Renal pelvis (tissue), 1 donor: ENCODE measurements at regions not wholly inside any gene's neighbourhood (a gene's known extent, or its start where the extent isn't known, plus 50 kb on each side); places are given as distances from the start of the nearest gene placed in this dataset.
"Not testable (repeated sequence)": the region's sequence is repeated elsewhere in the genome, so short reads cannot be mapped to it uniquely, and the experiment has no call there.

Experiments
- DNase-seq: peaks from one replicate; pipeline ENCODE4 v3.0.0-alpha.2; 2013

DNA sequence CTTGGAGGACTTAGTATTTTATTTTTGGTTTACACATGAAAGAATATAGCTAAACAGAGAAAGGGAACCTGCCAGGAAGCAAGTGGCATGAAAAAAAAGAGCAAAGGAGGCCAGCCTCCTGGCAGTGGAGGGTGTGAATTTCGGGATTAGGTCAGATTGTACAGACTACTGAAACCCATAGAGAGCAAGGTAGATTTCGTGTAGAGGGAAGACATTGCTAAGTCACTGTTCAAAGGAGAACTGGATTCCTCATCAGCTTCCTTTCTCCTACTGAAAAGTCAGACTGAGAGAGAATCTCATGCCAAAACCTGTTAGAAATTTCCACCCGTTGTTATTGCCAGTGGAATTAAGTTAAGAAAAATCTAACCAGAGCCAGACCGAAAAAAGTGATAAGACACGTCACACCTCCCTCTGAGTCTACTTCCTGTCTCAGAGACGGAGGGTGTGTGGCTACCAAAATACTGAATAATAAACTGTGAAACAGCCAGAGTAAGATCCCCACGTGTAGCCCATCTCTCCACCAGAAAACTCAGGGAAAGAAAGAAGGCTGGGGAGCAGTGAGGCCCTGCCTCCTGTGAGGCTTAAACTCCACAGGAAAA, 118.8 kb downstream of the SKIDA1 start:
- no peak for DNase-seq

DNA sequence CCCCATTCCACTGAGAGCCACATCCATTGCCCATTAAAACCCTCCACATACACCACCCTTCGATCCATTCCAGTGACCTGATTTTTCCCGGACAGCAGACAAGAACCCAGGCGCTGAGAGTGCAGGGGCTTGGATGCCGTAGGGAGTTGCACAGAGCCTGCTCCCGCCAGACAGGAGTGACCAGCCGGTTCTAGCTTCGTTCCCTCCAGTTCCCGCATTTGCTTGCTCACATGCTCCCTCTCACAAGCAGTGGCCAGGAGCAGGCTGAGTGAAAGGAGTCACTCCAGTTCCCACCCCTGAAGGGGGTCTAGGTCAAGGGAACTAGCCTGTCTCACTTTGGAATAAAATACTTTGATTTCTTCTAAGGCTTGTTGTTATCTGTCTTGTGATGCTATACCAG, 119.5 kb downstream of the SKIDA1 start:
- DNase-seq, result no peak

DNA sequence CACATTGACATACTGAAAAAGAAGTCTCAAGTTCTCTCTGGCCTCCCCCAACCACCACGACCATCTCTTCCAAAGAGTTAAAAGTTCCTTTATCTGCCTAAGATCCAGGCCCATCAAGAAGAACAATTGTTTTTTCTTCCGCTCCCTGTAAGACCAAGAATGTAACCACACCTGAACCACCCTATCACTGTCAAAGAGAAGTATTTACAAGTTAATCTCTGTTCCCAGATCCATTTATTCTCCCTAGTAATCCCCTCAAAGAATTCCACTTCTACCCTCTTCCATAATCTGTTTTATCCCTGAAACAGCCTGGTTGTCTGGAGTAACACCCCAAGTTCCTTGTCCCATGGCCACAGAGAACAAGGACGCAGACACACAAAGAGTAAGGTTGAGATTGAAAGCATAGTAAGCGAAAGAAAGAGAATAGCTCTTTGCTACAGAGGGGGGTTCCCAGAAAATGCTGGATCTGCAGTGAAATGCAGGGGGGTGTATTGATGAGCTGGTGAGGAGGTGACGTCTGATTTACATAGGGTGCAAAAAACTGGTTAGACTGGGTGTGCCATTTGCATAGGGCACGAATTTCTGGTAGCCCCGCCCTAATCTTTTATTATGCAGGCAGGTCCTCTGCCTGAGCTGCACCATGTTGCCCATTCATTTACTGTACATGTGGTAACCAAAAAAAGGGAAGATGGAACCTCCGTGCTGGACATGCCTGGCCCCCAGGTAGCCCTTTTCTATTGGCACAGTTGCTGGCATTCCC, 122.0 kb downstream of the SKIDA1 start:
- no peak for DNase-seq

DNA sequence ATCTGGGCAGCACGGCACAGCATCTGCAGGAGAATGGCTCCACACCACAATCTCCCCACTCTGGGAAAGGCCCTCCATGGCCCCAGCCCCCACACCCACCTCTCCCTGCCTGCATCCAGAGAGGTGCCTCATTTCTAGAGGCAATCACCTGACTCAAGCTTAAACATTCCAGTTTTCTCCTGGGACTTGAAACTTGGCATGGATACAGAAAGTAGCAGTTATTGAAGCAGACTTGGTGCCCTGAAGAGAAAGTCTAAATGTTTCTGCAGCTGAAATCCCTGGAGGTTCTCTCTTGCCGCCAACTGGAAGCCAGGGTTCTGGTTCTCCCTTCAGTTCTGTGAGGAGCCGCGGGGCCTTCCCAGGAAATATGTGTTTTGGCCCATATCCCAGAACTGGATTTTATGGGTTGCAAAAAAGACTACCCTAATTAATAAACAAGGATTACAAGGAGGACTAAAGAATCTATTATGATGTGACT, 122.8 kb downstream of the SKIDA1 start:
- DNase-seq, result peak; percentile 31

DNA sequence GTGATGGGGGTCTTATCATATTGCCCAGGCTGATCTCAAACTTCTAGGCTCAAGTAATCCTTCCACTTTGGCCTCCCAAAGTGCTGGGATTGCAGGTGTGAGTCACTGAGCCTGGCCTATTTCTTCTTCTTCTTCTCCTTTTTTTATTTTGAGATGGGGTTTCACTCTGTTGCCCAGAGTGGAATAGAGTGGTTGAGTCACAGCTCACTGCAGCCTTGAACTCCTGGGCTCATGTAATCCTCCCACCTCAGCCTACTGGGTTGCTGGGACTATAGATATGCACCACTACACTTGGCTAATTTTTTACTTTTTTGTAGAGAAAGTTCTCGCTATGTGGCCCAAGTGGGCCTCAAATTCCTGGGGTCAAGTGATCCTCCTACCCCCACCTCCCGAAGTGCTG, 124.3 kb downstream of the SKIDA1 start:
- no peak for DNase-seq

DNA sequence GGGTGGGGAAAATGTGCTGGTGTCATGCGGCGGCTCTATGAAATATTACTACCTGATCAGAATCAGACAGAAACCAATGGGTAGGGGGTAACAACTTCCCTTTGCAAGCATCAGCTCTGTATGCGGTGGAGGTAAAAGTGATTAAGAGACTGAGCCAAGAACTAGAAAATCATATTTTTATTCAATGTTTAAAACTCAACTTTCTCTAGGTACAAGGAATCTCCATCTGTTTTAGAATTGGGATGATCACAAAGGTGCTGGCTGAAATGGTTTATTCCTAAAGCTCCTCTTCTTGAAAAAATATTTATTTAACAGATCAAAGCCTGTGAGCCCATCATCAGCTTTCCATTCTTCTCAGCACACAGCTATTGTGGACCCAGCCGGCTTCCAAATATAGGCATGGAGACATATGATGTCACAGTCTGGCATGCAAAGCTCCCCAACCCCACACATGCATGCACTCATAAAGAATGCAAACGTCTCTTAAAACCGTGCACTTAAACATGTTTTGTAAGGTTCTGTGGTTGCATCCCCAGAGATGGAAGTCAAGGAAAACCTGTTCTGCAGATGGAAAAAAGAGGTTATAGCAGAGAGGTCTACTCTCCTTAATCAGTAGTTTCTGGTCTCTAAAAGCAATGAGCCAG, 126.0 kb downstream of the SKIDA1 start:
- peak; percentile 77 for DNase-seq

DNA sequence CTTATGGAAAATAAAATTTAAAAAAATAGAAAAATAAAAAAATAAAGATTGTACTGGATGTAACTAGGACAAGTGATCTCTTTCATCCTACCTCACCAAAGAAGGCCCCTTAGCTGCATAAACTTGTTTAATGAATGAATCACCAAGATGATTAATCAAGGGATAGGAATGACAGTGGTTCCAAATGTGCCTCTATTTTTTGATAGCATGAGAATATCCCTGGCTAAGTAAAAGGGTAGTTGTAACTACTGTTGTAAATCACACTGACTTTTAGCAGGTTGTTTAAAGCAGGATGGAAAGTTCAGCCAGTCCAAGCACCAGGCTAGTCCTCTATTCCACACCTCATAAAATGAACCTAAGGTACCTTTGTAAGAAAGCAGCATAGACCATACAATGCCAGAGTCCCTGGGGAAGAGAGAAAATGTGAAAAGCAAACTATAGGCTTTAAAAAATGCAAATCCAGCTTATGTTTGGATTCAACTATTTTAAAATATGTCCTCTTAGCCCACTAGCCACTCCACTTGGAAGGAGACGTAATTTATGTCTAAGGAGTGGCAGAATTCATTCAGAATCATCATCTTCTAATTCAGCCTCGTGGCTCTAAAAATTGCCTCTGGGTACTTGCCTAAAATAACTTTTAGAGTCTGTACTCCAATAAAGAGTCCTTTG, 126.8 kb downstream of the SKIDA1 start:
- no peak for DNase-seq

DNA sequence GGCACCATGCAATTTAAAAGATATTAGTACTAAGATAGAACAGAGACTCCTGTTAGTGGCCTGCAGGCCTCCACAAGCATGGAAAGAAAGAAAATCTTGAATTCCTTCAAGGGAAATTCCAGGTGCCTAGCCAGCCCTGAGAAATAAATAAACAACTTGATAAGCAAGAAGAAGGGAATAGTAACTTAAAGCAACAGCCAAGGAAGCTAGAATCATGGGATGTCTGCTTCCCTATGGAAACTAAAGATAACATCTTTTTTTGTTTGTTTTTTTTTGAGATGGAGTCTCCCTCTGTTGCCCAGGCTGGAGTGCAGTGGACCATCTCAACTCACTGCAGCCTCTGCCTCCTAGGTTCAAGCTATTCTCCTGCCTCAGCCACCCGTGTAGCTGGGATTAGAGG, 128.6 kb downstream of the SKIDA1 start:
- no peak for DNase-seq

DNA sequence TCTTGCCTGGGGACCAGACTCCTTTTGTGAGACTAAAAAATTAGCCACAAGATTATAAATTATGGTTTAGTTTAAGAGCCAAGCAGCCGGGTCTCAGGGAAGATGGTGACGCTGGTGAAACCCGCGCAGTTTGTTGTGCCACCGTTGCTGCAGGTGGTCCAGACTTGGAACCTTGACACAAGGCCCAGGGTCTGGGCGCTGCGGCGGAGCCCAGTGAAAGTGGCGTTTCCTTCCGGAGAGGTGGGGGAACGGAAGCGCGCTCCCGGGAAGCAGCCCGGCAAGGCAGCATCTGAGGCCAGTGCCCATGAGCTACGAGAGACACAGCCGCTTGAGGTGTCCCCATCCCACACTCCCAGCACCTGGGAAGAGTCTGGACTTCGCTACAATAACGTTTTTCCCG, 131.6 kb downstream of the SKIDA1 start:
- DNase-seq, result no peak

DNA sequence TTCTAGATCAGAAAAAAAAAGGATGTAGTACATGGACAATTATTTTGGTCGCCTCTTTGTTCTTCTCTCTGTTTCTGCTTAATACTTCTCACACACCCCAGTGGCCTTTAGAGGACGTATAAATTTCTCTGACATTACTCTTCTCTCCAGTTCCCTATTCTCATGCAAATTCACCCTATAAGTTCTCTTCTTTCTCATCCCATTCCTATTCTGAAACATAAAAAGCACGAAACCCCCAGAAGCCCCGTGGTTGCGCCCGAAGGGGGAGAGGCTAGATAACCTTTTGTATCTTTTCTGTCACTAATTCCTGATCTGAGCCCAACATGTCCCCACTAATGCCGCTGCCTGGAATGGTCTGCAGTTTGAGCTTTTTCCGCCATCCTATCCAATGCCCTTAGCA, 136.9 kb downstream of the SKIDA1 start:
- DNase-seq, result no peak

DNA sequence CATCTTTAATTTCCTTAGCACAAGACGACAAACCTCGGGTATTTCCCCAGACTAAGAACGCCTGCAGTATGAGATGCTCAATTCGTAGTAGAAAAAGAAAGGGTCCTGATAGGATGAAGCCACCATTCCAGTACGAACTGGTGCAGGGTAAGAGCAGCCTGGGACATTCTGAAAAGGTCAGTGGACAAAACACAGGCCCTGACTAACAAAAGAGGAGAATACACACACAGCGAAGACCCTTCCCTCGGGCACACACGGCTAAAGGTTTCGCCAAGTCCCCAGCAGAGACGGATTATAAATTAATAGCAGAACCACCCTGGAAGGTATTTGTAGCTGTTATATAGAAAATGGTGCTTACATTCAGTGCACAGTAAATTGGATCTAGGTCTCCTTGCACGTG, 137.6 kb downstream of the SKIDA1 start:
- DNase-seq, result no peak

DNA sequence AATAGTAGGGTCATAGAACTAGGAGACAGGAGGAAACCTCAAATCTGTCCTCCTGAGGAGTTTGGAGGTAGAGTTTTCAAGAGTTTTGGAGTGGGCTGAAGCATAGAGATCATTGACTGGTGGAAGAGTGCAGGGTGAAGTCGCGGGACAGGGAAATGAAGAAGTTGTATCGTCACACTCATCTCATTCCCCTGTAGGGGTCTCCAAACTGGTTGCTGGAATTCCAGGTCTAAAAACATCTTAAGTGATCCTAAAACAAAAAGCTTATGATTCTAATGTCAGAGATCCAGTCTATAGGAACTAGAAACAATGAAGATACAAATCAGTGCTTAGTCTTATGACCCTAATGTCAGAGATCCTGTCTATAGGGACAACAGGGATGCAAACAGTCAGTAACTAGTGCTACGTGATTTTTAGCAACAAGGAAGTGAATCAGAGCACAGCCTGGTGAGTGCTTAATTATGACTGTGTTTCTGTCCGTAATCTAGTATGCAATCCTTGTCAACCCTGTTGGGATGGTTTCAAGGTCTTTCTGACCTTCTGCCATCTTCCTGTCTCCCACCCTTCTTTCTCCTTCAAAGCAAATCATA, 139.4 kb downstream of the SKIDA1 start:
- no peak for DNase-seq

DNA sequence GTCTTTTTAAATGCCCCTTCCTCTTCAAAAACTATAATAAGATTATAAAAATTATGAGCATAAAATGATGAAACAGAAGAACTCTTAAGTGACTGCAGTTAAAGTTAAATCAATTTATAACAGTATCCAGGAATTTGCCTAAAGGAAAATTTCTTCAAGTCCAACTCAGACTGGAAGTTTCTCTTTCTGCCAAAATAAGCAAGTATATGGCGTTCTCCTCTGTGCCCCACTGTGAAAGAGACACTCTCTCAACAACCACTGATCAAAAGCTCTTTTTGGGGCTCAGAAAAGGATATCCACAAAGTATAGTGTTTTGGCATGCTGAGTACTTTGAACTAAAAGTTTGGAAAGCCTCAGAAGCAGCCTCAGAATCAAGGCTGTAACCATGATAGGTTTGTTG, 139.9 kb downstream of the SKIDA1 start:
- DNase-seq, result no peak

DNA sequence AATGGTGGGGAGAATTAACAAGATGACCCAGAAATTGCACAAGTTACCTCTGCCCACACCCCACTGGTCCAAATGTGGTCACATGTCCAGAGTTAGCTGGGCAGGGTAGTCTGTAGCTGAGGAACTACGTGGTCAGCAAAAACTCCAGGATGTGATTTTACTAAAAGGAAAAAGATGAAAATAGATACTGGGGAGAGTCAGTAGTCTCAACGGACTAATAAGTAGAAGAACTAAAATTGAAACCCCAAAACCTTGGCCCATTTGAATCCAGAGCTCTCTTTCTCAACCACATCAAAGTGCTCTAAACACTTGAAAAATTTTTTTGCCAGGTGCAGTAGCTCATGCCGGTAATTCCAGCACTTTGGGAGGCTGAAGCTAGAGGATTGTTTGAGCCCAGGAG, 146.3 kb downstream of the SKIDA1 start:
- no peak for DNase-seq

DNA sequence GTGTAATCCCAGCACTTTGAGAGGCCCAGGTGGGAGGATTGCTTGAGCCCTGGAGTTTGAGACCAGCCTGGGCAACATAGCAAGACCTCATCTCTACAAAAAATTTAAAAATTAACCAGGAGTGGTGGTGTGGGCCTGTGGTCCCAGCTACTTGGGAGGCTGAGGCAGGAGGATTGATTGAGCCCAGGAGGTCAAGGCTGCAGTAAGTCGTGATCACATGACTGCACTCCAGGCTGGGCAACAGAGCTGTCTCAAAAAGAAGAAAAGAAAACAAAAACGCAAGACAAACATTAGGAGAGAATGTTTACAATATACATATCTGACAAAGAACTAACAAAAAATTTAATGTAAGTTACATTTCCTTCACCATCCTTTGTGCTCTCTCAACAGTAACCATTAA, 150.2 kb downstream of the SKIDA1 start:
- not testable (repeated sequence) for DNase-seq

DNA sequence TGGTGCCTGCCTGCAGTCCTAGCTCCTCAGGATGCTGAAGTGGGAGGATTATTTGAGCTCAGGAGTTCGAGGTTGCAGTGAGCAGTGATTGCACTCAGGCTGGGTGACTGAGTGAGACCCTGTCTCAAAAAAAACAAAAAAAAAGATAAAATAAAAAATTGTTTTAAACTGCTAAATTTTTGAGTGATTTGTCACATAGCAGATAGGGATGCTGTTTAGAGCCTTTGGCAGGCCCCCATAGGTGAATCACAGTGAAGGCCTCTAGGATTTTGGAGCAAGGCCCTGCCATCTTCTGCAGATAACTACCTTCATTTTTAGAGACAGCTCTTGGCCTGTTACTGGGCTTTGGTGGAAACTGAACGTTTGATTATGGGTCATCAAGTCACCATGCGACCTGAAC, 151.6 kb downstream of the SKIDA1 start:
- not testable (repeated sequence) for DNase-seq

DNA sequence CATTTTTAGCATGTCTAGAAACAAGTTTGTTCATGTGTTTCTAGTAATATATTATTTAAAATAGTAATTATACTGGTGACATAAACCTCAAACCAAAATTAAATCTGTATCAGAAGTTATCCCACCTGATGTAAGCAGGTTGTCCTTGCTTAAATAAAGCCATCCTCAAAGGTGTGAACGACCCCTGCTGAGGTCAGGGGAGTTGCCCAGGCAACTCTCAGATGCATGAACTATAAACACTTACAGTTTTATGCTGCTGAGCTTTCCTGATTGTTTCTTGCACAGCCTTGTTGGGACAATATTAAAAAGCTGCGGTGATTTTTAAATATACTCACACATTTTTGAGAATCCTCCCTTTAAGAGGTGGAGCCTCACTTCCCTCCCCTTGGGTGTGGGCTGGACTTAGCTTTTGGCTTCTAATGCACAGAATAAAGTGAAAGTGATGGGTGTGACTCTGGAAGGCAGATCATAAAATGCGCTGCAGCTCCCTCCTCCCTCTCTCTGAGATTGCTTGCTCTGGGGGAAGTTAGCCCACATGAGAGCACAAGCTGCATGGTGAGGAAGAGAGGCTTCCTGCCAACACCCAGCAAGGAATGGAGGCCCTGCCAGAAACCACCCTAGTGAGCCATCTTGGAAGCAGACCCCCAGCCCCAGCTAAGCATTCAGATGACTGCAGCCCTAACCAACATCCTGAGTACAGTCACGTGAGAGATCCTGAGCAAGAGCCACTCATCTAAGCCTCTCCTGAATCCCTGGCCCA, 152.7 kb downstream of the SKIDA1 start:
- peak; percentile 73 for DNase-seq

DNA sequence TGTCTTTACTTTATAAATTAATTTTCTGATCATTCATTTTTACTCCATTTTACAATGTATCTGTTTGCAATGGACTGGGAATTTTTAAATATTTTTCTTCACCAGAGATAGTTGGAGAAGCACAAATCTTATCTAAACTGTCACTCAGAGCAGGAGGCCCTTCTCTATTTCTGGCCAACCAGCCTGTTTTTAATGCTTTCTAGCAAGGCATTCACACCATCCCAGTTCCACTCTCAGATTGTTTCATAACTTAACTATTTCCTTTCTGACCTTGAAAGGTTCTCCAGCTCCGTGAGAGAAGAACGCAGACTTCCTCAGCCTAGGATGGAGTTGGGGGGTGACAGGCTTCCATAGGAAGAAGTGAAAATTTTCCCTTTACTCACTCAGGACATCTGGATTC, 155.8 kb downstream of the SKIDA1 start:
- no peak for DNase-seq

DNA sequence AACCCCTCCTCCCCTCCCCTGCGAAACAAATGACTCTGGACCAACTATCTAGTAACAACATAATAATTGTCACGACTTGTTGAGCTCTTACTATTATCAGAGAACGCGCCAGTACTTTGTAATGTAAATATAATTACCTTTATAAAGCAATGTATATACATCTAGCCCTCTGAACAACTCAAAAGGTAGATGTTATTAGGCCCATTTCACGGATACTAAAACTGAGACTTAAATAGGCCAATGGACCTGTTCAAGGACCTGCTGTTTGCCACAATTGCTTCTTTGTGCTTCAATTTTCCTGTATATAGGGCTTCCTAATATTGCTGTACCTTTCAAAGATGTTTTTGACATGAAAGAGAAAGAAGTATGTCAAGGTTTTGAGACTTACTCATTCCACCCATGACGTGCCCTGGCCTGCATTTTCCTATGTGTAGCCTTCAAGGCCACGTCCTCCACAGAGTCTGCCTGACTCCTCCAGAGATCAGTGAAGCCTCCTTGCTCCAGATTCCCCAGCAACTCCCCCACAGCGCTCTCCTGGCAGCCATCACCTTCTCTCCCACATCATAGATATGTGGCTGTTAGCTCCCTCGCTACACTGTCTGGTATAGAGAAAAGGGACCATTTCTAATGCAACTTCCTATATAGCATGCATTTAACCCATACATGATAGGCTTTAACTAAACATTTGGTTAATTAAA, 156.6 kb downstream of the SKIDA1 start:
- no peak for DNase-seq

DNA sequence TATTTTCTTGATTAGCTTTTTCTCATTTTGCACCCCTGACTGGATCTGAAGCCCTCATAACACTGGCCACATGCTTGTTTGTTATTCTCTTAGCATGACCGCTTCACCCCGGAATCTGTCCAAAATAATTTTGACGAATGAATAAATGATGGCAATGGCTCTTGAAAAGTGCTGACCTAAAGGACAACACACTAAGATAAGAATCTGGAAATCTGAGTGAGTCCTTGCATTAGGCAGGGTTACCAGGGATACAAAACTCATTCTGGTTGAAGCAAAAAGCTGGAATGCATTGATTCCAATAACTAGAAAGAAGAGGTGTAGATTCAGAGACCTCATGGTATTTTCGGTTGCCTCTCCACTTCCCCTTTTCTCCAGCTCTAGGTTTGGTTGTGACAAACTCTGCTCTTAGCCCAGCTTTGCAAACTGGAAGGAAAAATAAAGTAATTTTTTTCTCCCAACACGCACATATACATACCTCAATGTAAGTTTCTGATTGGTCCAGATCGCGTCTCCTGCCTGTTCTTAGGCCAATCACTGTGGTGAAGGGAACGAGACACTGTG, 157.4 kb downstream of the SKIDA1 start:
- DNase-seq, result no peak

DNA sequence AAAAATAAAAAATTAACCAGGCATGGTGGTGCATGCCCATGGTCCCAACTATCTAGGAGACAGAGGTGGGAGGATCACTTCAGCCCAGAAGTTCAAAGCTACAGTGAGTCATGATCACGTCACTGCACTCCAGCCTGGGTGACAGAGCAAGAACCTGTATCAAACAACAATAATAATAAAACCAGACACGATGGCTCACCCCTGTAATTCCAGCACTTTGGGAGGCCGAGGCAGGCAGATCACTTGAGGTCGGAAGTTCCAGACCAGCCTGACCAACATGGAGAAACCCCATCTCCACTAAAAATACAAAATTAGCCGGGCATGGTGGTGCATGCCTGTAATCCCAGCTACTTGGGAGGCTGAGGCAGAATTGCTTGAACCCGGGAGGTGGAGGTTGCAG, 159.4 kb downstream of the SKIDA1 start:
- DNase-seq, result not testable (repeated sequence)
